Peyer's patch (tissue), 4 donors: ENCODE measurements at regions not wholly inside any gene's neighbourhood (a gene's known extent, or its start where the extent isn't known, plus 50 kb on each side); places are given as distances from the start of the nearest gene placed in this dataset.

Experiments used
- CTCF ChIP-seq, 6 experiments: fragments of 450-650 bp in 4 of 6; fragments of 200-600 bp in 2 of 6; sonication (generic) in 1 of 6; IDR thresholded peaks; one replicate each; pipeline ENCODE4 v1.5.1; 2017 to 2019; ENCODE audit warnings: antibody characterized with exemption in 6 of 6, mild to moderate bottlenecking in 3 of 6, moderate library complexity in 1 of 6
- POLR2A ChIP-seq, 2 donors: fragments of 450-650 bp; IDR thresholded peaks; one replicate each; pipeline ENCODE4 v1.5.1; 2017; ENCODE audit warnings: antibody characterized with exemption in 2 of 2, mild to moderate bottlenecking in 2 of 2, moderate library complexity in 2 of 2

- TF ChIP-seq POLR2A (IDR thresholded peaks at IDR 0.05) (no peak), CTCF (IDR thresholded peaks at IDR 0.05) (no peak)
These were observed 50.6 kb upstream of the GAS1 start for GRCh38 chr9:86997951-86998350.
